Suprapubic skin (tissue), 3 donors: ENCODE measurements at regions not wholly inside any gene's neighbourhood (a gene's known extent, or its start where the extent isn't known, plus 50 kb on each side); places are given as distances from the start of the nearest gene placed in this dataset.

Experiments used
- CTCF ChIP-seq, 2 donors: fragments of 200-600 bp in 1 of 2; fragments of 450-650 bp in 1 of 2; sonication (generic) in 1 of 2; IDR thresholded peaks; one replicate each; pipeline ENCODE4 v1.5.1; 2016 to 2019; ENCODE audit warnings: antibody characterized with exemption in 2 of 2, mild to moderate bottlenecking in 1 of 2, moderate library complexity in 1 of 2
- EP300 ChIP-seq: sonication (generic); formaldehyde crosslinking; IDR thresholded peaks from one replicate; pipeline ENCODE4 v1.6.1; 2017; ENCODE audit warnings: antibody characterized with exemption

- TF ChIP-seq EP300 (no peak), CTCF (IDR thresholded peaks at IDR 0.05) (no peak)
Observed at GRCh38 chr1:104868794-104869193, 1119.1 kb downstream of the AMY1C start.
